Keratinocyte (primary cell): ENCODE measurements at regions not wholly inside any gene's neighbourhood (a gene's known extent, or its start where the extent isn't known, plus 50 kb on each side); places are given as distances from the start of the nearest gene placed in this dataset.

Experiments
- DNase-seq: peaks from one replicate; pipeline ENCODE4 v3.0.0-alpha.2; 2011; ENCODE audit warnings: low read depth, missing footprints, low spot score
- FAIRE-seq: peaks from 2 replicates; lab custom pipeline; 2011; peaks lifted over from hg19 to GRCh38; lab: Jason Lieb, UNC
- H2AFZ ChIP-seq: 2 replicates; pipeline ENCODE4 v1.6.0; 2012; ENCODE audit warnings: low read length, control low read depth, inconsistent platforms; ENCODE audit not compliant: control insufficient read depth
- H3K27ac ChIP-seq: 2 replicates; pipeline ENCODE4 v1.5.1; 2011; ENCODE audit warnings: low read length; ENCODE audit not compliant: control insufficient read depth, insufficient read depth
- H3K27me3 ChIP-seq: 3 replicates; pipeline ENCODE4 v1.6.0; 2011; ENCODE audit warnings: low read length; ENCODE audit not compliant: control insufficient read depth, insufficient read depth; ENCODE audit errors: extremely low read depth
- H3K36me3 ChIP-seq, 2 experiments: 2 replicates in 1 of 2; 3 replicates in 1 of 2; pipeline ENCODE4 v1.5.1; 2011; ENCODE audit warnings: low read length in 2 of 2, mild to moderate bottlenecking in 1 of 2; ENCODE audit not compliant: control insufficient read depth in 2 of 2, insufficient read depth in 2 of 2; ENCODE audit errors: extremely low read depth in 1 of 2
- H3K4me1 ChIP-seq: 3 replicates; pipeline ENCODE4 v1.5.1; 2011; ENCODE audit warnings: low read length; ENCODE audit not compliant: control insufficient read depth, insufficient read depth; ENCODE audit errors: extremely low read depth
- H3K4me2 ChIP-seq: 3 replicates; pipeline ENCODE4 v1.6.0; 2011; ENCODE audit warnings: low read depth, low read length; ENCODE audit not compliant: control insufficient read depth, insufficient read depth; ENCODE audit errors: extremely low read depth
- H3K4me3 ChIP-seq, 3 experiments: fragments of 200-600 bp in 1 of 3; sonication (generic) in 1 of 3; 2 replicates in 2 of 3; 3 replicates in 1 of 3; pipeline ENCODE4 v1.5.1; 2011 to 2016; ENCODE audit warnings: low read length in 3 of 3, mild to moderate bottlenecking in 3 of 3, control low read depth in 2 of 3, inconsistent platforms in 1 of 3, low read depth in 1 of 3, mixed read lengths in 1 of 3, mixed run types in 1 of 3, moderate library complexity in 1 of 3; ENCODE audit not compliant: control insufficient read depth in 2 of 3, insufficient read depth in 2 of 3; ENCODE audit errors: extremely low read depth in 1 of 3
- H3K79me2 ChIP-seq: 2 replicates; pipeline ENCODE4 v1.6.0; 2012; ENCODE audit warnings: low read length; ENCODE audit not compliant: control insufficient read depth, insufficient read depth
- H3K9ac ChIP-seq: 3 replicates; pipeline ENCODE4 v1.6.0; 2011; ENCODE audit warnings: low read length; ENCODE audit not compliant: control insufficient read depth, insufficient read depth; ENCODE audit errors: extremely low read depth
- H3K9me1 ChIP-seq: 3 replicates; pipeline ENCODE4 v1.6.0; 2011; ENCODE audit warnings: low read length; ENCODE audit not compliant: control insufficient read depth, insufficient read depth; ENCODE audit errors: extremely low read depth
- H3K9me3 ChIP-seq: 2 replicates; pipeline ENCODE4 v1.5.1; 2012; ENCODE audit warnings: low read depth, low read length; ENCODE audit not compliant: control insufficient read depth
- H4K20me1 ChIP-seq: 3 replicates; pipeline ENCODE4 v1.6.0; 2011; ENCODE audit warnings: low read length; ENCODE audit not compliant: control insufficient read depth, insufficient read depth; ENCODE audit errors: extremely low read depth
- EZH2 ChIP-seq: IDR thresholded peaks from one replicate; pipeline ENCODE4 v1.6.1; 2012; ENCODE audit warnings: inconsistent platforms, mild to moderate bottlenecking, low read length, moderate library complexity
- dilution Hi-C: fragments of 300-500 bp; cut with MboI; formaldehyde crosslinking; loops from one replicate; pipeline ENCODE4 v1.7.0; 2020; ENCODE audit warnings: low sequenced_read_pairs; ENCODE audit not compliant: extremely low pct_ligation_motif_present
- TF ChIP-seq, protein P1 (sequence below), 3 experiments: IDR thresholded peaks in 1 of 3; conservative IDR thresholded peaks in 1 of 3; optimal IDR thresholded peaks in 1 of 3; 2 replicates in 2 of 3; 3 replicates in 1 of 3; pipeline versions ENCODE3 to v1.5.1; 2011; ENCODE audit warnings: low read length in 3 of 3, mild to moderate bottlenecking in 3 of 3, moderate library complexity in 2 of 3, control low read depth in 1 of 3, inconsistent platforms in 1 of 3; ENCODE audit not compliant: insufficient read depth in 2 of 3; ENCODE audit errors: extremely low read depth in 1 of 3

DNA sequence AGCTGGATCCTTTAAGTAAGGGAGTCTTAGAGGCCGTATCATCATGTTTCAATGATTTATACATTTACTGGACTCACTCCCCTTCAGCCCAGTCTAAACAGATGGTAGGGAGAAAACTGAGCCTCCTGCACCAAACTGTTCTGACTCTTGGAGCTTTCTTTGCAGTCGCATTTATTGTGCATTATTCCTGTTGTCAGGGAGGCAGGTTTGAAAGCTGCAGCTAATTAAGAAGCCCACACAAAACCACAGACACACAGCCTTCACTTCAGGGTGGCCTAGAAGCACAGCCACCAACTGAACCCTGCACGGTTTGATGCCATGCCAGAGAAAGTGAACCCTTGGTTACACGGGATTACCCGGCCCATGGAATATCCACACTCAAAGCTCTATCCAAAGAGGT, 911.0 kb downstream of the UQCRFS1 start:
- Histone ChIP-seq H3K9me1 (no peaks in the 10 kb centered on the region), H3K27me3 (no peaks in the 10 kb centered on the region), H4K20me1 (no peaks in the 10 kb centered on the region), H2AFZ (no peak overlapping the region), H3K27ac (no peak overlapping the region), H3K4me2 (no peak overlapping the region), H3K79me2 (no peaks in the 10 kb centered on the region), H3K36me3 (no peaks in the 10 kb centered on the region), H3K4me1 (no peaks in the 10 kb centered on the region), H3K4me3 (no peak overlapping the region), H3K9me3 (peaks cover 5% of the 10 kb centered on the region), H3K9ac (no peak overlapping the region)
- DNase-seq (no peak), FAIRE-seq (no peak)
- dilution Hi-C loops, result no loop called here
- TF ChIP-seq, protein P1, sequence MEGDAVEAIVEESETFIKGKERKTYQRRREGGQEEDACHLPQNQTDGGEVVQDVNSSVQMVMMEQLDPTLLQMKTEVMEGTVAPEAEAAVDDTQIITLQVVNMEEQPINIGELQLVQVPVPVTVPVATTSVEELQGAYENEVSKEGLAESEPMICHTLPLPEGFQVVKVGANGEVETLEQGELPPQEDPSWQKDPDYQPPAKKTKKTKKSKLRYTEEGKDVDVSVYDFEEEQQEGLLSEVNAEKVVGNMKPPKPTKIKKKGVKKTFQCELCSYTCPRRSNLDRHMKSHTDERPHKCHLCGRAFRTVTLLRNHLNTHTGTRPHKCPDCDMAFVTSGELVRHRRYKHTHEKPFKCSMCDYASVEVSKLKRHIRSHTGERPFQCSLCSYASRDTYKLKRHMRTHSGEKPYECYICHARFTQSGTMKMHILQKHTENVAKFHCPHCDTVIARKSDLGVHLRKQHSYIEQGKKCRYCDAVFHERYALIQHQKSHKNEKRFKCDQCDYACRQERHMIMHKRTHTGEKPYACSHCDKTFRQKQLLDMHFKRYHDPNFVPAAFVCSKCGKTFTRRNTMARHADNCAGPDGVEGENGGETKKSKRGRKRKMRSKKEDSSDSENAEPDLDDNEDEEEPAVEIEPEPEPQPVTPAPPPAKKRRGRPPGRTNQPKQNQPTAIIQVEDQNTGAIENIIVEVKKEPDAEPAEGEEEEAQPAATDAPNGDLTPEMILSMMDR (optimal IDR thresholded peaks at IDR 0.05 in 1 of 3, IDR thresholded peaks at IDR 0.05 in 1 of 3, conservative IDR thresholded peaks at IDR 0.05 in 1 of 3; ENCODE audit: extremely low read depth in 1 of 3, insufficient read depth in 2 of 3, low read length in 3 of 3), result no peak
- no peak for TF ChIP-seq EZH2

DNA sequence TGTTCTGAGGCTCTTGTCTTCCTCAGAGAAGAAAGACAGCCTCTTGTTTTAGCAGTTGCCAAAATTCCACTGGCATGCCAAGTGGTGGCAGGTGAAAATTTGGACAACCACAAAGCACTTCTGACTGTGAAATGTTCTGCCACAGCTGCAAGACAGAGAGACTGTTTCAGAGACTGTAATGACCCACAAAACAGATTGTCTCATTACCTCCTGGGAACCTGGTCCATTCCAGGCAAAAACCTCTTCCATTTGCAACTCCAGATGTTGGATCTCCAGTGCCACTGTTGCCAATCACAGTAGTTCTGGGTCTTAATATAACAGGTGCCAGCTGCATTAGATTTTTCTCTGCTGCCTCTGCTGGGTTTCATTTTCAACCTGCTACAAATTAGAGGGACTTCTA, 911.5 kb downstream of the UQCRFS1 start:
- dilution Hi-C loops, result no loop called here

More for the DNA sequence above, 911.5 kb downstream of the UQCRFS1 start:
- no peaks in the 10 kb centered on the region for H3K27me3 ChIP-seq
- H3K9me1 ChIP-seq, result no peaks in the 10 kb centered on the region
- no peak overlapping the region for H3K9ac ChIP-seq
- H3K27ac ChIP-seq, result no peak overlapping the region
- no peak for TF ChIP-seq EZH2
- TF ChIP-seq, protein P1 (optimal IDR thresholded peaks at IDR 0.05 in 1 of 3, IDR thresholded peaks at IDR 0.05 in 1 of 3, conservative IDR thresholded peaks at IDR 0.05 in 1 of 3; ENCODE audit: extremely low read depth in 1 of 3, insufficient read depth in 2 of 3, low read length in 3 of 3), result no peak
- DNase-seq (no peak), FAIRE-seq (no peak)
- H3K4me3 ChIP-seq, result no peak overlapping the region
- H2AFZ ChIP-seq, result no peak overlapping the region
- no peaks in the 10 kb centered on the region for H3K79me2 ChIP-seq
- peaks cover 5% of the 10 kb centered on the region for H3K9me3 ChIP-seq
- no peaks in the 10 kb centered on the region for H4K20me1 ChIP-seq
- H3K4me1 ChIP-seq, result no peaks in the 10 kb centered on the region
- no peaks in the 10 kb centered on the region for H3K36me3 ChIP-seq
- H3K4me2 ChIP-seq, result no peak overlapping the region
